Keratinocyte (primary cell): ENCODE measurements at regions not wholly inside any gene's neighbourhood (a gene's known extent, or its start where the extent isn't known, plus 50 kb on each side); places are given as distances from the start of the nearest gene placed in this dataset.

Experiments
- DNase-seq: peaks from one replicate; pipeline ENCODE4 v3.0.0-alpha.2; 2011; ENCODE audit warnings: low read depth, missing footprints, low spot score
- FAIRE-seq: peaks from 2 replicates; lab custom pipeline; 2011; peaks lifted over from hg19 to GRCh38; lab: Jason Lieb, UNC
- H2AFZ ChIP-seq: 2 replicates; pipeline ENCODE4 v1.6.0; 2012; ENCODE audit warnings: low read length, control low read depth, inconsistent platforms; ENCODE audit not compliant: control insufficient read depth
- H3K27ac ChIP-seq: 2 replicates; pipeline ENCODE4 v1.5.1; 2011; ENCODE audit warnings: low read length; ENCODE audit not compliant: control insufficient read depth, insufficient read depth
- H3K27me3 ChIP-seq: 3 replicates; pipeline ENCODE4 v1.6.0; 2011; ENCODE audit warnings: low read length; ENCODE audit not compliant: control insufficient read depth, insufficient read depth; ENCODE audit errors: extremely low read depth
- H3K36me3 ChIP-seq, 2 experiments: 2 replicates in 1 of 2; 3 replicates in 1 of 2; pipeline ENCODE4 v1.5.1; 2011; ENCODE audit warnings: low read length in 2 of 2, mild to moderate bottlenecking in 1 of 2; ENCODE audit not compliant: control insufficient read depth in 2 of 2, insufficient read depth in 2 of 2; ENCODE audit errors: extremely low read depth in 1 of 2
- H3K4me1 ChIP-seq: 3 replicates; pipeline ENCODE4 v1.5.1; 2011; ENCODE audit warnings: low read length; ENCODE audit not compliant: control insufficient read depth, insufficient read depth; ENCODE audit errors: extremely low read depth
- H3K4me2 ChIP-seq: 3 replicates; pipeline ENCODE4 v1.6.0; 2011; ENCODE audit warnings: low read depth, low read length; ENCODE audit not compliant: control insufficient read depth, insufficient read depth; ENCODE audit errors: extremely low read depth
- H3K4me3 ChIP-seq, 3 experiments: fragments of 200-600 bp in 1 of 3; sonication (generic) in 1 of 3; 2 replicates in 2 of 3; 3 replicates in 1 of 3; pipeline ENCODE4 v1.5.1; 2011 to 2016; ENCODE audit warnings: low read length in 3 of 3, mild to moderate bottlenecking in 3 of 3, control low read depth in 2 of 3, inconsistent platforms in 1 of 3, low read depth in 1 of 3, mixed read lengths in 1 of 3, mixed run types in 1 of 3, moderate library complexity in 1 of 3; ENCODE audit not compliant: control insufficient read depth in 2 of 3, insufficient read depth in 2 of 3; ENCODE audit errors: extremely low read depth in 1 of 3
- H3K79me2 ChIP-seq: 2 replicates; pipeline ENCODE4 v1.6.0; 2012; ENCODE audit warnings: low read length; ENCODE audit not compliant: control insufficient read depth, insufficient read depth
- H3K9ac ChIP-seq: 3 replicates; pipeline ENCODE4 v1.6.0; 2011; ENCODE audit warnings: low read length; ENCODE audit not compliant: control insufficient read depth, insufficient read depth; ENCODE audit errors: extremely low read depth
- H3K9me1 ChIP-seq: 3 replicates; pipeline ENCODE4 v1.6.0; 2011; ENCODE audit warnings: low read length; ENCODE audit not compliant: control insufficient read depth, insufficient read depth; ENCODE audit errors: extremely low read depth
- H3K9me3 ChIP-seq: 2 replicates; pipeline ENCODE4 v1.5.1; 2012; ENCODE audit warnings: low read depth, low read length; ENCODE audit not compliant: control insufficient read depth
- H4K20me1 ChIP-seq: 3 replicates; pipeline ENCODE4 v1.6.0; 2011; ENCODE audit warnings: low read length; ENCODE audit not compliant: control insufficient read depth, insufficient read depth; ENCODE audit errors: extremely low read depth
- EZH2 ChIP-seq: IDR thresholded peaks from one replicate; pipeline ENCODE4 v1.6.1; 2012; ENCODE audit warnings: inconsistent platforms, mild to moderate bottlenecking, low read length, moderate library complexity
- dilution Hi-C: fragments of 300-500 bp; cut with MboI; formaldehyde crosslinking; loops from one replicate; pipeline ENCODE4 v1.7.0; 2020; ENCODE audit warnings: low sequenced_read_pairs; ENCODE audit not compliant: extremely low pct_ligation_motif_present
- TF ChIP-seq, protein P1 (sequence below), 3 experiments: IDR thresholded peaks in 1 of 3; conservative IDR thresholded peaks in 1 of 3; optimal IDR thresholded peaks in 1 of 3; 2 replicates in 2 of 3; 3 replicates in 1 of 3; pipeline versions ENCODE3 to v1.5.1; 2011; ENCODE audit warnings: low read length in 3 of 3, mild to moderate bottlenecking in 3 of 3, moderate library complexity in 2 of 3, control low read depth in 1 of 3, inconsistent platforms in 1 of 3; ENCODE audit not compliant: insufficient read depth in 2 of 3; ENCODE audit errors: extremely low read depth in 1 of 3

DNA sequence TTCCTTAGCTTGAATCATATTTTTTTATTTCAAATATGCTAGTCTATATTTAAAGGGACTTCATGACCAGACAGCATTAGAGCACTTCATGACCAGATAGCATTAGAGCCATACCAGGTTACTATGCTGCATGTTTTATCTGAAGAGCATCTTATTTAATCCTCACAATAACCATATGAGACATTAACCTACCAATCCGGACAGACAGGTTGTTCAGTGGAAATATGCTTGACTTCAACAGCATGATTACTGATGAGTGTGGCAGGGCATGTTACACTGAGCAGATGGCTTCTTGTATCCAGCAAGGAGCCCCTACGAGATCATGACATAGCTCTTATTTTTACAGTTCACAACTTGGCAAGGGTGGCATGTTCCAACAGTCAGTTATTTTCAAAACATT is 85.0 kb upstream of the KCTD3 start:
- Histone ChIP-seq H3K79me2 (no peaks in the 10 kb centered on the region), H3K36me3 (no peaks in the 10 kb centered on the region), H3K9me1 (no peaks in the 10 kb centered on the region), H3K4me2 (no peak overlapping the region), H3K9me3 (no peaks in the 10 kb centered on the region), H2AFZ (no peak overlapping the region), H3K9ac (no peak overlapping the region), H3K27me3 (no peaks in the 10 kb centered on the region), H3K27ac (no peak overlapping the region), H4K20me1 (no peaks in the 10 kb centered on the region), H3K4me1 (no peaks in the 10 kb centered on the region), H3K4me3 (no peak overlapping the region)
- no peak for FAIRE-seq
- TF ChIP-seq EZH2, result no peak
- TF ChIP-seq, protein P1, sequence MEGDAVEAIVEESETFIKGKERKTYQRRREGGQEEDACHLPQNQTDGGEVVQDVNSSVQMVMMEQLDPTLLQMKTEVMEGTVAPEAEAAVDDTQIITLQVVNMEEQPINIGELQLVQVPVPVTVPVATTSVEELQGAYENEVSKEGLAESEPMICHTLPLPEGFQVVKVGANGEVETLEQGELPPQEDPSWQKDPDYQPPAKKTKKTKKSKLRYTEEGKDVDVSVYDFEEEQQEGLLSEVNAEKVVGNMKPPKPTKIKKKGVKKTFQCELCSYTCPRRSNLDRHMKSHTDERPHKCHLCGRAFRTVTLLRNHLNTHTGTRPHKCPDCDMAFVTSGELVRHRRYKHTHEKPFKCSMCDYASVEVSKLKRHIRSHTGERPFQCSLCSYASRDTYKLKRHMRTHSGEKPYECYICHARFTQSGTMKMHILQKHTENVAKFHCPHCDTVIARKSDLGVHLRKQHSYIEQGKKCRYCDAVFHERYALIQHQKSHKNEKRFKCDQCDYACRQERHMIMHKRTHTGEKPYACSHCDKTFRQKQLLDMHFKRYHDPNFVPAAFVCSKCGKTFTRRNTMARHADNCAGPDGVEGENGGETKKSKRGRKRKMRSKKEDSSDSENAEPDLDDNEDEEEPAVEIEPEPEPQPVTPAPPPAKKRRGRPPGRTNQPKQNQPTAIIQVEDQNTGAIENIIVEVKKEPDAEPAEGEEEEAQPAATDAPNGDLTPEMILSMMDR (optimal IDR thresholded peaks at IDR 0.05 in 1 of 3, IDR thresholded peaks at IDR 0.05 in 1 of 3, conservative IDR thresholded peaks at IDR 0.05 in 1 of 3; ENCODE audit: extremely low read depth in 1 of 3, insufficient read depth in 2 of 3, low read length in 3 of 3), result no peak
- no peak for DNase-seq
- dilution Hi-C loops, result no loop called here

DNA sequence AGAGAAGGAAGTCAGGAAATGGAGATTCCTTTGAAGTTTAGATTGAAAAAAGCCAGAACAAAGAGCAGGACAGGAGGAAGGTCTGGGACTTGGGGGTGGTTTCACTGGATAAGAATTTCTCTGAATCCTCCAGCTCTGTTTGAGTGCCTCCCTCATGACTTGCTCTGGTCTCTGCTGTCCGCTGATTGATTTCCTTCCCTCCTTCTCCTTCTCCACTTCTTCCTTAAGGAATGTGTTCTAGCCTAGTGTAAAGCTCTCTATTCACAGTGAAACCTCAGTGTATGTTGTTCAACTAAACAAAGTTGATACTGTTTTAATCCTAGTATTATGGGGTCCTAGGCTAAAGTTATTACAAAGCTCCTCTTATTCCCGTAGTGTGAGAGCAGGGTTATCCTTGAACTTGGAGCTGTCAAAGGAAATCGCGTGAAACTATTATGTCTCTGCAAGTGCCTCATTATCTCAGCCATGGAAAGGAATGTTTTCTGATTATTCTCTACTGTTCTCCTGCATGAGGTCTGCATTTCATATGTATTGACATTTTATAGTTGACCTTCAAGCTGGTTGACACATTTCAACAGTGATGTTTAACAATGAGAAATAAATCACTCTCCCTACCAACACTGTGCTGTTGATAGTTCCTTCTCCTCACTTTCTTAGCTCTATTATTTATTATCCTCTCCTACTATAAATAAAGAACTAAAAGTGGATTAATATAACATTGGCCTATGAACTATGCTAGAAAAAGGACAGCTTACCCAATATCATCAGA is 82.7 kb upstream of the KCTD3 start:
- DNase-seq (no peak), FAIRE-seq (no peak)
- no peaks in the 10 kb centered on the region for H3K79me2 ChIP-seq
- H4K20me1 ChIP-seq, result no peaks in the 10 kb centered on the region
- dilution Hi-C loops, result no loop called here
- no peak overlapping the region for H3K9ac ChIP-seq
- no peak overlapping the region for H3K27ac ChIP-seq
- no peak overlapping the region for H3K4me2 ChIP-seq
- no peaks in the 10 kb centered on the region for H3K9me1 ChIP-seq
- TF ChIP-seq, protein P1 (optimal IDR thresholded peaks at IDR 0.05 in 1 of 3, IDR thresholded peaks at IDR 0.05 in 1 of 3, conservative IDR thresholded peaks at IDR 0.05 in 1 of 3; ENCODE audit: extremely low read depth in 1 of 3, insufficient read depth in 2 of 3, low read length in 3 of 3), result no peak
- TF ChIP-seq EZH2, result no peak
- no peaks in the 10 kb centered on the region for H3K4me1 ChIP-seq
- no peaks in the 10 kb centered on the region for H3K36me3 ChIP-seq
- H3K9me3 ChIP-seq, result no peaks in the 10 kb centered on the region
- no peaks in the 10 kb centered on the region for H3K27me3 ChIP-seq
- H3K4me3 ChIP-seq, result no peak overlapping the region
- H2AFZ ChIP-seq, result no peak overlapping the region
